ENCODE measurements at regions not wholly inside any gene's neighbourhood (a gene's known extent, or its start where the extent isn't known, plus 50 kb on each side); places are given as distances from the start of the nearest gene placed in this dataset.

- TF ChIP-seq CTCF (IDR thresholded peaks at IDR 0.05; ENCODE audit: insufficient read depth, low read length, poor library complexity, severe bottlenecking) = no peak
- TF ChIP-seq EZH2phosphoT487 (conservative IDR thresholded peaks at IDR 0.05; ENCODE audit: low read length) = no peak
These were observed 411.0 kb downstream of the C6orf118 start for GRCh38 chr6:164898412-164898811.
